HEK293T (cell line): ENCODE measurements at regions not wholly inside any gene's neighbourhood (a gene's known extent, or its start where the extent isn't known, plus 50 kb on each side); places are given as distances from the start of the nearest gene placed in this dataset.
A peak's percentile ranks its signal among the peaks of the same experiment; 100 is the strongest.

Experiments
- CTCF ChIA-PET: fragments of 350-600 bp; formaldehyde crosslinking; extraction: SDS; loops from one replicate; lab custom pipeline; 2021; ENCODE audit warnings: antibody characterized with exemption, inconsistent platforms; lab: Yijun Ruan, JAX
- POLR2A ChIA-PET: fragments of 350-600 bp; formaldehyde crosslinking; extraction: SDS; loops from one replicate; lab custom pipeline; 2020; ENCODE audit warnings: antibody characterized with exemption, inconsistent platforms; lab: Yijun Ruan, JAX
- DNase-seq: peaks from one replicate; pipeline ENCODE4 v3.0.0; 2012; ENCODE audit warnings: mixed read lengths; ENCODE audit errors: extremely low spot score
- ARNT ChIP-seq: fragments of 450-650 bp; IDR thresholded peaks from 2 replicates; pipeline ENCODE4 v1.6.1; 2017; ENCODE audit warnings: mild to moderate bottlenecking
- BHLHE40 ChIP-seq: fragments of 450-650 bp; IDR thresholded peaks from 2 replicates; pipeline ENCODE4 v1.6.1; 2016; ENCODE audit warnings: mild to moderate bottlenecking, moderate library complexity, borderline replicate concordance
- CTBP1 ChIP-seq: fragments of 450-650 bp; IDR thresholded peaks from 2 replicates; pipeline ENCODE4 v1.6.1; 2016; ENCODE audit warnings: borderline replicate concordance
- ELF4 ChIP-seq: fragments of 450-650 bp; IDR thresholded peaks from 2 replicates; pipeline ENCODE4 v1.6.1; 2017; ENCODE audit warnings: antibody characterized with exemption
- FOXA1 ChIP-seq: fragments of 450-650 bp; IDR thresholded peaks from 2 replicates; pipeline ENCODE4 v1.6.1; 2016; ENCODE audit warnings: mild to moderate bottlenecking
- FOXK2 ChIP-seq: fragments of 450-650 bp; IDR thresholded peaks from 2 replicates; pipeline ENCODE4 v1.6.1; 2016; ENCODE audit warnings: mild to moderate bottlenecking
- FOXM1 ChIP-seq: fragments of 450-650 bp; IDR thresholded peaks from 2 replicates; pipeline ENCODE4 v1.6.1; 2017; ENCODE audit warnings: mild to moderate bottlenecking, borderline replicate concordance
- HDGF ChIP-seq: fragments of 450-650 bp; IDR thresholded peaks from 2 replicates; pipeline ENCODE4 v1.6.1; 2017; ENCODE audit warnings: antibody characterized with exemption, borderline replicate concordance
- L3MBTL2 ChIP-seq: fragments of 450-650 bp; conservative IDR thresholded peaks from 2 replicates; pipeline ENCODE4 v1.6.1; 2016; ENCODE audit warnings: mild to moderate bottlenecking
- LEF1 ChIP-seq: fragments of 450-650 bp; IDR thresholded peaks from 2 replicates; pipeline ENCODE4 v1.6.1; 2017; ENCODE audit warnings: mild to moderate bottlenecking, borderline replicate concordance
- NFRKB ChIP-seq: fragments of 450-650 bp; IDR thresholded peaks from 2 replicates; pipeline ENCODE4 v1.6.1; 2016; ENCODE audit warnings: mild to moderate bottlenecking, moderate library complexity
- SP1 ChIP-seq: fragments of 450-650 bp; IDR thresholded peaks from 2 replicates; pipeline ENCODE4 v1.6.1; 2017
- SUZ12 ChIP-seq: fragments of 450-650 bp; IDR thresholded peaks from 2 replicates; pipeline ENCODE4 v1.6.1; 2016; ENCODE audit warnings: mild to moderate bottlenecking
- TARDBP ChIP-seq: fragments of 450-650 bp; IDR thresholded peaks from 2 replicates; pipeline ENCODE4 v1.6.1; 2016
- ZNF384 ChIP-seq: fragments of 450-650 bp; IDR thresholded peaks from 2 replicates; pipeline ENCODE4 v1.6.1; 2016
- TF ChIP-seq, protein P1 (sequence below): fragments of 450-650 bp; IDR thresholded peaks from 2 replicates; pipeline ENCODE4 v1.6.1; 2016

DNA sequence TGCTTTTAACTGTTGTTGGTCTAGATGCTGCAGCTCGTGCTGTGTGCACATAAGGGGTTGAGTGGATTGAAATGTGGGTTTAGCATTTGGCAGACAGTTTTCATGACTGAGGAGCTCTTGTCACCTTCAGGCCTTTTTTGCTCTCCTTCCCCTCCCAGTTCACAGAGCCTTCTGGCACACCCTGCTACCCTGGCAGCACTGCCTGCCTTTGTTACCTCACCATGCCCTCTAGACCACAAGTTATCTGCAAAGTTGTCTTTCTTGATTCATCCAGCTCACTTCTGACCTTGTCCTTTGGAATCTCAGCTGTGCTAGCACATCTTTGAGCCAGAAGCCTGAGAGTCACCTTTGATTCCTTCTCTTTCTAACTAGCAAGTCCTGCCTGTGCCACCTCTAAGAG is 348.9 kb upstream of the ZFP64 start:
- DNase-seq, result no peak
- CTCF ChIA-PET, result interaction anchor here (0.6 kb wide), 1 partner anchor 138 kb away, joined by 3 read pairs; no protein-coding TSS in a partner anchor
- POLR2A ChIA-PET, result no interaction called here
- TF ChIP-seq SUZ12 (no peak), LEF1 (no peak), TARDBP (no peak), FOXA1 (no peak), BHLHE40 (no peak), FOXK2 (no peak), FOXM1 (no peak), ARNT (no peak), NFRKB (no peak)
- TF ChIP-seq, protein P1, sequence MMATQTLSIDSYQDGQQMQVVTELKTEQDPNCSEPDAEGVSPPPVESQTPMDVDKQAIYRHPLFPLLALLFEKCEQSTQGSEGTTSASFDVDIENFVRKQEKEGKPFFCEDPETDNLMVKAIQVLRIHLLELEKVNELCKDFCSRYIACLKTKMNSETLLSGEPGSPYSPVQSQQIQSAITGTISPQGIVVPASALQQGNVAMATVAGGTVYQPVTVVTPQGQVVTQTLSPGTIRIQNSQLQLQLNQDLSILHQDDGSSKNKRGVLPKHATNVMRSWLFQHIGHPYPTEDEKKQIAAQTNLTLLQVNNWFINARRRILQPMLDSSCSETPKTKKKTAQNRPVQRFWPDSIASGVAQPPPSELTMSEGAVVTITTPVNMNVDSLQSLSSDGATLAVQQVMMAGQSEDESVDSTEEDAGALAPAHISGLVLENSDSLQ, result no peak

DNA sequence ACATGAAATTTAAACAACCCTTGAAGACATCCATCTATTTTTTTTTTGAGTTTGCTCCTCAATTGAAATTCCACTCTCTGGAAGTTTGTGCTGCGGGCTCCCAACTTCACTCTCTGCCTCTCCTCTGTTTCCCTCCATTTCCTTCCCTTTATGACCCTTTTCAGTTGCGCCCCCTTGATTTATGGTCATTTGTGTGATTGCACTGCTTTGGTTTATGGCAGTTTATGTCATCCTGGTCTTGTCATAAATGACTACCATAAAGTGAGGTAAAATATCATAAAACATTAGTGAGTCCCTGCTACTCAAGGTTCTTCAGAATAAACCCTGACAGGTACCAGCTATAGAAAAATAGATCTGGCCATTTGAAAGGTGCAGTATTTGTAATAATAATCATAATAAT is 348.3 kb upstream of the ZFP64 start:
- peak; percentile 50 for DNase-seq
- ChIA-PET CTCF (no interaction called here), POLR2A (no interaction called here)
- TF ChIP-seq SP1 (no peak), NFRKB (no peak)
- TF ChIP-seq, protein P1, result peak; percentile 81

DNA sequence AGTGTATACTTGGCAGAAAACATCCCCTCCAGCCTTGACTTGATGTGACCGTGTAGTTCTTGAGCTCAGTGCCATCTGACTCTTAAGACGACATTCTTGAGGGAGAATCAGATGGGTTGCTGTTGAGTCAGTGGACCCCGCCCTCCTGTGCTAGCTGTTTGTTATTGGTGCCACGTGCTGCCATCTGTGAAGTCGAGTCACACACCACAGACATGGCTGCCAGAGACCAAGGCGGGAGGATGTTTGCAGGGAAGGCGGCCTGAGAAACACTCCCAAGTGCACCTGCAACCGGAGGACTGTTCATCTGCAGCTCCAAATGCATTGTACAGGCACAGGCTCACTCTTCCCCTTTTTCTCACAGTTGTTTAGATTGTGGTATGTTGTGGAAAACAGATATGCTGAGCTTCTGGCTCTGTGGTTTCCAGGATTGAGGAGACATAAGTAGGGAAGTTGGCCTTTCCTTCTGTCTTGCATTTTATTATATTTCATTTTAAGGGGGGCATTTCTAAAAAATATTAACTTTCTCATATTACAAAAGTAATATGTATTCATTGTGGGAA is 345.3 kb upstream of the ZFP64 start:
- ChIA-PET POLR2A (no interaction called here), CTCF (no interaction called here)
- TF ChIP-seq FOXA1 (no peak), ELF4 (no peak), LEF1 (no peak), NFRKB (no peak), SP1 (no peak), ARNT (no peak)
- DNase-seq, result no peak

DNA sequence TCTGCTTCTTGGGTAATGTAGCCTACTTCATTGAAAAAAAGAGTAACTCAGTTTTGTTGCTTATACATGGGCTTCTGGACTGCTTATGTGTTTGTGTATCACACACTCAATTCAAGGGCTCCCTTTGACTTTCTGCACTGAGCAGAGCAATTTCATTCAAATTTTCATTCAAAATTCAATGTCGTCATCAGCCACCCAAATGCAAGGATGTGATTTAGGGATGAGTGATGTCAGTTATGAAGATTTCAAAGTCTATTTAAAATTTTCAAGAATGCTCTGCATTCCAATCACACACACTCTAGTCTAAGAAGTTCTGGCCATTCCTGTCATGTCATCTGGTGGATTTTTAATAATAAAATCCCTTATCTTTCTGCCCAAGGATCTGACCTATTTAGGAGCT is 344.5 kb upstream of the ZFP64 start:
- CTCF ChIA-PET, result no interaction called here
- no peak for DNase-seq
- POLR2A ChIA-PET, result no interaction called here
- no peak for TF ChIP-seq NFRKB
- no peak for TF ChIP-seq CTBP1
- no peak for TF ChIP-seq TARDBP
- no peak for TF ChIP-seq ARNT
- TF ChIP-seq LEF1, result no peak

DNA sequence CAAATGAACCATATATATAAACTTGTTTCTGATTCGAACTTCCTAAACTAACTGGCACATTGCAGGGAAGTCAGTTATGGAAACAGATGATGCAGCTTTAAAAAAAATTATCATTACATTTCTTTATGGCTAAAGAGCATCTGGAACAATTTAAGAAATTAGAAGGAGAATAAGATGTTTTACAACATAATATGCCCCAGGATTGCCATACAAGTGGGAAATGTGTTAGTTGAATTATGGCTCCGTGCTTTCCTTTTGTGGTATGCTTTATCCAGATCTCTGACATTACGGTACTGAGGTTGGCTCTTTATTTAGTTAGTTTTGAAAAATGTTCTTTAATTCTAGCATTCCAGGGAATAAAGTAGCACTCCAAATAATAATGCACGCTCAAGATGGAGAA is 343.0 kb upstream of the ZFP64 start:
- ChIA-PET POLR2A (no interaction called here), CTCF (no interaction called here)
- TF ChIP-seq FOXA1 (no peak), TARDBP (no peak), L3MBTL2 (no peak), HDGF (no peak), ELF4 (no peak), LEF1 (no peak), SUZ12 (no peak), FOXK2 (no peak), NFRKB (no peak), ARNT (no peak), ZNF384 (no peak), CTBP1 (no peak), FOXM1 (no peak)
- TF ChIP-seq, protein P1, result no peak
- no peak for DNase-seq

DNA sequence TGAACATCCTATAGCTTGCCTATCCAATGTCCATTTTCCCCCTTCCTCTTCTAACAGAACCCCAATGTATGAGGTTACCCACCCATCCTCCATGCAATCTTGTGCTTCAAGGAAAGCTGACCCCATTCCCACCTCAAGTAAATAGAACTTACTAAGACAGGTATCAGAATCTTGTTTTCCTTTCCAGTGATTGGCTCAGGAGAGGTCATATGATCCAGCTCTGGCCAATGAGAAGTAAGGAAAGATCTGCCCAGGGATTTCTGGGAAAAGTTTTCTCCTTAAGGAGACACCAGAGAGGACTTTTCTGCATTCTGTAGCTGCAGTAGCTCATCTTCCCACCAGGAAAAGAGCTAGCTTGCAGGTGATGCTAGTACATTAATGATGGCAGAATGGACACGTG is 341.8 kb upstream of the ZFP64 start:
- TF ChIP-seq SP1, result no peak
- POLR2A ChIA-PET, result no interaction called here
- CTCF ChIA-PET, result no interaction called here
- DNase-seq, result no peak

DNA sequence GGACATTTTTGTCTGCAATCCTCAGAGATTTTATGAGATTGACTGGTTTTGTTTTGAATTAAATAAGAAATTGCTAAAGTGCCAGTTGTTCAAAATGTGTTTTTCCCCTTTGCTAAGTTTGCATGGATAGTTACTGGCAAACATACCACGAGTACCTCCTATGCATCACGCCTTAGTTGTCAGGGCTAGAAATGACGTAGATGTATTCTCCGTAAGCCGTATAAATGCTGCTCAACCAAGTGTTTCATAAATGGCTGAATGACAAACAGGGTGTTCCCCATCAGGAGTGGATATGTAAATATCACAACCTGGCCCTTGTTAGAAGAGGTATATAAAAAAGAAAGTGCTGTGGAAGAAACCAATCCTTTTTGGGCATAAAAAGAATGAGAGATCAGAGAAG is 341.1 kb upstream of the ZFP64 start:
- ChIA-PET CTCF (no interaction called here), POLR2A (no interaction called here)
- DNase-seq, result no peak
- TF ChIP-seq ARNT (no peak), FOXA1 (no peak), NFRKB (no peak), SP1 (no peak)

DNA sequence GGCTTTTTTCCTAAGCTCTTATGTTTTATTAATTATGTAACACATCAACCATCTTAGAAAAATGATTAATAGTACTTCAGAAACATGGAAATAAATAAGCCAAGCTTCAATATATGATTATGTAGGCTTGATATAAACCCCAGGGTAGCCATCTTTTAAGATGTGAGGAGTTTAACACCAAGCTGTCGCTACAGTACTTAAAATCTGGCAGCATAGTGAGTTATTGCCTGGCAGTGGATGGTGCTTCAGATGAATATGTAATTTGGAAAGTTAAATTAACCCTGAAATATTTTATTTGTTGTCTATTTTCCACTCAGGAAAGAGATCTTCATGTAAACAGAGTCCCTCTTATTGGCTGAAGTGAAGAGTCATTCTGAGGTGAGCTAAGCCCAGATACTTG is 339.0 kb upstream of the ZFP64 start:
- TF ChIP-seq HDGF (no peak), FOXK2 (no peak), SUZ12 (no peak), NFRKB (no peak), ARNT (no peak), FOXM1 (no peak), SP1 (no peak), CTBP1 (no peak), ZNF384 (no peak), L3MBTL2 (no peak), LEF1 (no peak), BHLHE40 (no peak), FOXA1 (no peak), ELF4 (no peak), TARDBP (no peak)
- TF ChIP-seq, protein P1, result no peak
- no peak for DNase-seq
- ChIA-PET CTCF (no interaction called here), POLR2A (no interaction called here)
